ENCODE measurements at regions not wholly inside any gene's neighbourhood (a gene's known extent, or its start where the extent isn't known, plus 50 kb on each side); places are given as distances from the start of the nearest gene placed in this dataset.

DNA sequence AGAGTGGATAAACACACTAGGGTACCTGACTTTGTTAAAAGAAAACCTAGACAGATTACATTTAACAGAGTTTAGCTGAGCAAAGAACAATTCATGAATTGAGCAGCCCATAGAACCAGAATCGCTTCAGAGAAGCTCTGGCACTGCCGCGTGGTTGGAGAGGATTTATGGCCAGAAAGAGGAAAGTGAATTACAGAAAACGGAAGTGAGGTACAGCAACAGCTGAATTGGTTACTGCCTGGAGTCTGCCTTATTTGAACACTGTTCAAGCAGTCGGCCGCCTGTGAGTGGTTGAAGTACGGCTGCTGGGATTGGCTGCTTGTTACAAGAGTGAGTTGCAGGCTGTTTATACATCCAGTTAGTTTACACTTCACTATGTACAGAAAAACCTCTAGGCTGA lies 253.8 kb upstream of the CDYL start:
- no peaks in the 10 kb centered on the region for H3K4me1 ChIP-seq
- H3K36me3 ChIP-seq: no peaks in the 10 kb centered on the region
- no peak overlapping the region for H3K27ac ChIP-seq
- DNase-seq: no peak
- H3K9me3 ChIP-seq: no peaks in the 10 kb centered on the region
- no peaks in the 10 kb centered on the region for H3K27me3 ChIP-seq (ENCODE audit: low read depth)
- intact Hi-C loops (cut with DNase I): no loop called here
- ATAC-seq: peak; percentile 37 to 39
- no peak overlapping the region for H3K4me3 ChIP-seq
- TF ChIP-seq, protein P1, sequence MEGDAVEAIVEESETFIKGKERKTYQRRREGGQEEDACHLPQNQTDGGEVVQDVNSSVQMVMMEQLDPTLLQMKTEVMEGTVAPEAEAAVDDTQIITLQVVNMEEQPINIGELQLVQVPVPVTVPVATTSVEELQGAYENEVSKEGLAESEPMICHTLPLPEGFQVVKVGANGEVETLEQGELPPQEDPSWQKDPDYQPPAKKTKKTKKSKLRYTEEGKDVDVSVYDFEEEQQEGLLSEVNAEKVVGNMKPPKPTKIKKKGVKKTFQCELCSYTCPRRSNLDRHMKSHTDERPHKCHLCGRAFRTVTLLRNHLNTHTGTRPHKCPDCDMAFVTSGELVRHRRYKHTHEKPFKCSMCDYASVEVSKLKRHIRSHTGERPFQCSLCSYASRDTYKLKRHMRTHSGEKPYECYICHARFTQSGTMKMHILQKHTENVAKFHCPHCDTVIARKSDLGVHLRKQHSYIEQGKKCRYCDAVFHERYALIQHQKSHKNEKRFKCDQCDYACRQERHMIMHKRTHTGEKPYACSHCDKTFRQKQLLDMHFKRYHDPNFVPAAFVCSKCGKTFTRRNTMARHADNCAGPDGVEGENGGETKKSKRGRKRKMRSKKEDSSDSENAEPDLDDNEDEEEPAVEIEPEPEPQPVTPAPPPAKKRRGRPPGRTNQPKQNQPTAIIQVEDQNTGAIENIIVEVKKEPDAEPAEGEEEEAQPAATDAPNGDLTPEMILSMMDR (IDR thresholded peaks at IDR 0.05): no peak

GRCh38 chr6:4521070-4521469 lies 255.1 kb upstream of the CDYL start:
- H3K36me3 ChIP-seq: no peaks in the 10 kb centered on the region
- H3K4me1 ChIP-seq: no peaks in the 10 kb centered on the region
- no peak overlapping the region for H3K4me3 ChIP-seq
- TF ChIP-seq, protein P1 (IDR thresholded peaks at IDR 0.05): no peak
- no peaks in the 10 kb centered on the region for H3K9me3 ChIP-seq
- no peaks in the 10 kb centered on the region for H3K27me3 ChIP-seq (ENCODE audit: low read depth)
- DNase-seq (no peak), ATAC-seq (no peak)
- H3K27ac ChIP-seq: no peak overlapping the region
- intact Hi-C loops (cut with DNase I): no loop called here

DNA sequence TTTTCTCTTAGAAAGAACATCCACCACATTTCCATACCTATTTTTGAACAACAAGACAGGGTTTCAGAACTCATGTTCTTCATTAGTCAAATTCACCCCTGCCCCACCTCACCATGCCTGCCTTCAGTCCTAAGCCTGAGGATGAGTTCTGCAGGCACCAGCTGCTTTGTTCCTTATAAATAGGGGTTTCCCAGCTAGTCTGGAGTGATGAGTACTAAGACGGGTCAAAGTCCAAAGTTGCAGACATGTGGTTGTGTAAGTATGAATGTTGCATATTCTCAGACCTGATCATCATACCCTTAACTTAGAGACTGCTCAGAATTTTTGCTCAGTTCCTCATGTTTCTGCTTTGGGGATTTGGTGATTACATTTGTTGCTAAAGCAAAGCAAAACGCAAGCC lies 257.7 kb upstream of the CDYL start:
- ATAC-seq: no peak
- no peaks in the 10 kb centered on the region for H3K27me3 ChIP-seq (ENCODE audit: low read depth)
- TF ChIP-seq, protein P1 (IDR thresholded peaks at IDR 0.05): no peak
- H3K4me3 ChIP-seq: no peak overlapping the region
- intact Hi-C loops (cut with DNase I): no loop called here
- no peak overlapping the region for H3K27ac ChIP-seq
- H3K4me1 ChIP-seq: no peaks in the 10 kb centered on the region
- no peaks in the 10 kb centered on the region for H3K9me3 ChIP-seq
- no peaks in the 10 kb centered on the region for H3K36me3 ChIP-seq
- DNase-seq: no peak

DNA sequence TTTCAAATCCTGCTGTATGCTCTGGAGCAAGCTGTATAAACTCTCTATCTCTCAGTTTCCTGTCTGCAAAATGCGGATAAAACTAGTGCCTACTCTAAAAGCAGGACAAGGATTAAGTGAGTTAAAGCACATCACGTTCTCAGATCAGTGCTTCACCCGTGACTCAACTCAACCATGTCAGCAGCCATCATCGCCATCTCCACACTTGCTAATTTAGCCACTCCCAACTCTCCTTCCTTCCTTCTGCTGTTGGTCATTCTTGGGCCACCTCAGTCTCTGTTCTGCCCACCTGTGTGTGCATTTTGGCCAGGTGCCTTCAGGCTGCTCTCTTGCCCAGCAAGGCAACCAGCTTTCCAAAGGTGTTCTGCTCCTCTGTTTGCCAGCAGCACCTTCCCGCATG lies 260.0 kb upstream of the CDYL start:
- ATAC-seq (no peak), DNase-seq (no peak)
- no peaks in the 10 kb centered on the region for H3K4me1 ChIP-seq
- no peak overlapping the region for H3K27ac ChIP-seq
- TF ChIP-seq, protein P1 (IDR thresholded peaks at IDR 0.05): no peak
- no peaks in the 10 kb centered on the region for H3K36me3 ChIP-seq
- H3K4me3 ChIP-seq: no peak overlapping the region
- no peaks in the 10 kb centered on the region for H3K27me3 ChIP-seq (ENCODE audit: low read depth)
- H3K9me3 ChIP-seq: no peaks in the 10 kb centered on the region
- intact Hi-C loops (cut with DNase I): no loop called here

DNA sequence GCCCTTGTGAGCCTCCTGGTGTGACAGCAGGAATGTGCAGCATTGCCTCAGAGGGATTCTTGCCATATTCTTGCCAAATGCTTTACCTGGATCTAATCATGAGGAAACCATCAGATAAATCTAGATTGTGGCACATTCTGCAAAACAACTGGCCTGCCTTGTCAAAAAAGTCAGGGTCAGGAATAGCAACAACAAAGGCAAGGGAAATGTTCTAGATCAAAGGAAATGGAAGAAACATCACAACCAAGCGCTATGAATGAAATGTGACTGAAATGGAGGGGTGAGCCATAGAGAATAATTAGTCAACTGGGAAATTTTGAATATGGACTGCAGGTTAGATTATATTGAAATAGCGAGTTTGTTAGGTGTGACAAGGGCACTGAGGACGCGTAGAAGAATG lies 262.6 kb upstream of the CDYL start:
- no peak overlapping the region for H3K4me3 ChIP-seq
- H3K9me3 ChIP-seq: no peaks in the 10 kb centered on the region
- no peaks in the 10 kb centered on the region for H3K36me3 ChIP-seq
- H3K27me3 ChIP-seq (ENCODE audit: low read depth): no peaks in the 10 kb centered on the region
- ATAC-seq (no peak), DNase-seq (no peak)
- intact Hi-C loops (cut with DNase I): no loop called here
- TF ChIP-seq, protein P1 (IDR thresholded peaks at IDR 0.05): no peak
- H3K4me1 ChIP-seq: no peaks in the 10 kb centered on the region
- no peak overlapping the region for H3K27ac ChIP-seq

- H3K4me1 ChIP-seq: no peaks in the 10 kb centered on the region
- TF ChIP-seq, protein P1 (IDR thresholded peaks at IDR 0.05): no peak
- no peak overlapping the region for H3K4me3 ChIP-seq
- no peaks in the 10 kb centered on the region for H3K9me3 ChIP-seq
- H3K36me3 ChIP-seq: no peaks in the 10 kb centered on the region
- no peak for DNase-seq
- no peak overlapping the region for H3K27ac ChIP-seq
- no peaks in the 10 kb centered on the region for H3K27me3 ChIP-seq (ENCODE audit: low read depth)
- intact Hi-C loops (cut with DNase I): no loop called here
- ATAC-seq: no peak
These were observed 264.1 kb upstream of the CDYL start for GRCh38 chr6:4512051-4512471.
